ENCODE measurements at regions not wholly inside any gene's neighbourhood (a gene's known extent, or its start where the extent isn't known, plus 50 kb on each side); places are given as distances from the start of the nearest gene placed in this dataset.

- DNase-seq: no peak
These were observed 513.1 kb upstream of the CNKSR2 start for GRCh38 chrX:20861113-20861512.

DNA sequence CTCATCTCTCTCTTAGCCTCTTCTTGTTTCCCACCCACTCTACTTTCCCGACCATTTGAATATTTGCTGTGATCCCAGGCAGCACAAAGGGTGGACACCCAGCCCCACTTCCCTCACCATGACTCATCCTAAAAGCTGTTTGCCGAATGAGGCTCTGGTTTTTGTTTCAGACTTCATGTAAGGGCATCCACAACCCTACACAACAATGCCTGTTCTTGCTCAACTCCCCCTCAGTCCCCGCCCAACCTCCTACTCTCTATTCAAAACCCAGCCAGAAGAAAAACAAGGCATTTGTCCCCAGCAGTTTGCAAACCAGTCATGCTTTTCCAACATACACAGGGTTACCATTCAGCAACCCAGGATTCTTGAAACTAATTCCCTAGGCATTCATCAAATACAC lies 516.5 kb upstream of the CNKSR2 start:
- no peak for DNase-seq

- no peak for DNase-seq
These were observed 535.7 kb upstream of the CNKSR2 start for GRCh38 chrX:20838477-20838876.

- DNase-seq: no peak
These were observed 544.3 kb upstream of the CNKSR2 start for GRCh38 chrX:20829665-20830491.

GRCh38 chrX:20825984-20826383 lies 548.2 kb upstream of the CNKSR2 start:
- DNase-seq: no peak

DNA sequence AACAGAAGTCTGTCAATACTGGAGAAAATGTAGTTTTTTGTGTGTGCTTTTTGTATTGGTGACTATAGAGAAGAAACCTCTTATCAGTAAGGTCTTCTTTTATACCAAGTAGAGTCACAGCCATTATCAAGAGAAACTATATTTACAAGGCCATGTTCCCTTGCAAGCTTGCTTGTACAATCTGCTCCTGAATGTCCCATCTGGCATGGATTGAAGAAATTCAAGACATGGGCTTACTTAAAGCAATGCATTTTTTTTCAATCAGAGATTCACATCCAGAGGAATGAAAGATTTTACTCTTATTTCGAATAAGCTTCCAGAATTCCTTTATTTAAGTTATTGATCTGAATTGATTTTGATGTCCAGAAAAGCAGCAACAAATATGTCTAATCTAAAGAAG lies 537.3 kb upstream of the RPS6KA3 start:
- no peak for DNase-seq

DNA sequence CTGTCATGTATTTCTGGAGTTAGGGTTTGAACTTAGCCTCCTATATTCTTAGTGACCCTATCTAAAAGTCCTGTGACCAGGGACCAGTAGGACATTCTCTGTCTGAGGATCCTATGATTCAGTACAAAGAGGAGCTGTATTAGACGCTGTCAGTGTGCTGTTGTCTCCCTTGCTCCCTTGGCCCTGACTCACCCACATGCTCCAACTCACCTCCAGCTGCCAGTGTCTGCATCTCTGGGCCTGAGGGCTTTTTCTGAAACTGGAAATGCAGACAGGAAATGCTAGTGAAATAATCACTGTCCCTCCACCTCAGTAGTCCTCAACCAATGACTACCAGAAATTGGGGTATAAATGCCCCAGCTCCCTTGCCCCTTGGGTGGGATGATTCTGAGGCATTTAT lies 535.3 kb upstream of the RPS6KA3 start:
- no peak for DNase-seq

GRCh38 chrX:20796450-20796849 lies 529.7 kb upstream of the RPS6KA3 start:
- DNase-seq: no peak

DNA sequence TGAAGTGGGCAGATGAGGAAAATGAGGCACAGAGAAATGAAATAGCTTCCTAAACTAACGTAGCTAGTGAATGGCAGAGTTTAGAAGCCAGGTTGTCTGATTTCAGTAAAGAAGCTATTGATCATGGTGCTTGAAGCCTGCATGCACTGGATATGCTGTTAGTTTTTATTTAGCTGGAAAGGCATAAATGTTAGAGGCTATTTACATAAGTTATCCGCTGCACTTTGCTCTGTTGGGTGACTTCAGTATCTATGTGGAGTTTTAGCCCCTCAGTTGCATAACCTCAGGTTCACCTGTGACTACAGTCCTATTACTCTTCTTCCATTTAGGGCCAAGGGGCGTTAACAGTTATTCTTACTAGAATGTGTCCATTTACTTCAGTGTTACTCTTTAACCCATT lies 522.4 kb upstream of the RPS6KA3 start:
- DNase-seq: no peak

- no peak for DNase-seq
These were observed 500.6 kb upstream of the RPS6KA3 start for GRCh38 chrX:20767346-20767745.

DNA sequence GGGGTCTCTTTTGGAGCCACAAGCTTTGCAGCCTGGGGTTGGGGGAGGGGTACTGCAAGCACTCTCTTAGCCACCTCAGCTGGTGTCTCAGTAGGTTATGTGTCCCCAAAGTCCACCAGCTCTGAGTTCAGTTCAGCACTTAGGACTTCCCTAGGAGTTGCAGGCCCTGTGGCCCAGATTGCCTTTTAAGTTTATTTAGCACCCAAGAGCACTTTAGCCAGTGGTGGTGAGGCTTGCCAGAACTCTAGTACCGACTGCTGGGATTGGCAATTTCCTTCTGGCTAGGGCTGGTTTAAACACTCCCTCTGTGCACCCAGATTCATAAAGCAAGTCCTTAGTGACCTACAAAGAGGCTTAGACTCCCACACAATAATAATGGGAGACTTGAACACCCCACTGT lies 489.9 kb upstream of the RPS6KA3 start:
- no peak for DNase-seq

GRCh38 chrX:20753076-20753475 lies 486.4 kb upstream of the RPS6KA3 start:
- DNase-seq: no peak

DNA sequence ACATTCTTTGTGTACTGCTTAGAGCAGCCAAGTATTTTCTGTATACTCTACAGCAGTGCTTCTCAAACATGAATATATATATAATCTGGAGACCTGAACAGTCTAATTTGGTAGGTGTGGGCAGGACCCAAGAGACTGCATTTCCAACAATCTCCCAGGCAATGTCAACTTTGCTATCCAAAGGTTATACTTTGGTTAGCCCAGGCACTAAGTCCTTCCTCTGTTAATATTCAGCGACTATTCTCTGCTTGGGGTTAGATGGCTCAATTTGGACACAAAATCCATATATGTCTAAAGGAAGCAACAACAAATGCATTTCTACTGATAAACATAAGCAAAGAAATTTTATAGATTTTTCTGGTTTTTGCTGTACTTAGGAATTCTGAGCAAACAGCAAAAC lies 480.0 kb upstream of the RPS6KA3 start:
- DNase-seq: no peak

DNA sequence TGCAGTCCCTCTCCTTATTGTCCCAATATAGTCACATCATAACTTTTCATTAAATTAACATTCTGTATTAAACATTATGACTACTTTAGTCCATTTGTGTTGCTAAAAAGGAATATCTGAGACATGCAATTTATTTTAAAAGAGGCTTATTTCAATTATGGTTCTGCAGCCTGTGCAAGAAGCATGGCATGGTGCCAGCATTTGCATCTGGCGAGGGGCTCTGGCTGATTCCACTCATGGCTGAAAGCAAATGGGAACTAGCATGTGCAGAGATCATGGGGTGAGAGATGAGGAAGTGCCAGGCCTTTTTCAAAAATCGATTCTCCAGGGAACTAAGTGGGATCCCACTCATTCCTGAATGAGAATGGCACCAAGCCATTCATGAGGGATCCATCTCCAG lies 476.3 kb upstream of the RPS6KA3 start:
- DNase-seq: no peak

DNA sequence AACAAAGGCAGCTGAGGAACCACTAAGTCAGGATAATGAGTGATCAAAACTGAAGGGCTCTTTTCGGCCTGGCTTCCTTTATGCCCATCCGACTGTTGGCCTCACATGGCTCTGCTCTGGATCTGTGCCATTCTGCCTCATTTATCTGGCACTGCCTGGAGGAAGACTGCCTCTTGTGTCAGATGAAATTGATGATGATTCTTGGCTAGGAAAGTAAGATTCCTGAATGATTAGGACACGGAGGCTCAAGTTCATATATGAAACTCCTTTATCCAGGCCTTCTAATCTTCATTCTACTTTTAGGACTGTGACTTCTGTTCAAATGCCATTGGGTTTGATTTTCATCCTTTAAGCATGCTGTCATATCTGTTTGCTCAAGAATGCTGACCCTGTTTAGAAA lies 475.4 kb upstream of the RPS6KA3 start:
- no peak for DNase-seq

- no peak for DNase-seq
These were observed 473.7 kb upstream of the RPS6KA3 start for GRCh38 chrX:20740443-20740842.

DNA sequence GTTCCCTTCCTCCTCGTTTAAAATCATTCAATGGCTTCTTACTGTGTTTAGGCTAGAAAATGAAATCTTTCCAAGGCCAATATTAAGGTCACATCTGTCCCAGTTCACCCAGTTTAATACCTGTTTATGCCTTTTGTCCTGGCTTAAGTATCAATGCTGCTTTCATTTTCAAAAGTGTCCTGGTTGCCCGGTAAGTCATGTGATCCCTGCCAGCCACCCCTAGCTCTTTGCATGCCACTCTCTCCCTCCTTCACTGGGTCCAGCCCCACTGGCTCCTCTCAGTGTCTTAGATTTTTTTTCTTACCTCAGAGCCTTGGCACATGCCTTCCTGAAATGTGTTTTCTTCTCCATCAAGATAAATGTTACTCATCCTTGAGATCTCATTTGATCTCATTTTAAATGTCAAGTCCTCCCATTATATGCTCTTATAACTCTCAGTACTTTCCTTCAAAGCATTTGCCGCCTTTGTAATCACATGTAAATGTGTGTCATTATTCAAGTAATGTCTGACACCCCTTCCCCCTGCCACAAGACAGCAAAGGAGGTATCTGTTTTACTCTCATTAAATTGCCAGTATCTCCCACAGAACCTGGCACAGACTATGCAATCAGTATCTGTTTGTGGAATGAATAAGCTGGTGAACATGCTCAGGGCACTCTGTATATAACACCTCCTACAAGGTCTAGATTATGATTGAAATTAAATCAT lies 472.5 kb upstream of the RPS6KA3 start:
- no peak for DNase-seq

GRCh38 chrX:20729416-20729815 lies 462.7 kb upstream of the RPS6KA3 start:
- DNase-seq: no peak

DNA sequence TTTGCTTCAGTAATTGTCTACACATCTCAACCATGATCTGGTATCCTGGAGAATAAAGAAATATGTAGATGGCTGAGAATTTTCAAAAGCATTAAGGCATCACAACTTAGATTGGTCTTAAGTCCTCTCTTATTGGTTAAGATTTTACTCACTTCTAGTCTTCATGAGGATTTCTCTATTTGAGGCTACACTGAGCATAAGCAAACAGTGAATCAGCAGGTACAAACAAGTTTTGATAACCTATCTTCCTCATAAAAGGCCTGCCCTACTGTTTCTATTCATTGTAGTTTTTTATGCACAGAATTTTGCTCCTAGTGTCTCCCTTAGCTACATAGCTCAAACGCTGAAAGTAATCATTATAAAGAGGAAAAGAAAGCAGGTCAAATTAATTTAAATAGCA lies 460.7 kb upstream of the RPS6KA3 start:
- no peak for DNase-seq

DNA sequence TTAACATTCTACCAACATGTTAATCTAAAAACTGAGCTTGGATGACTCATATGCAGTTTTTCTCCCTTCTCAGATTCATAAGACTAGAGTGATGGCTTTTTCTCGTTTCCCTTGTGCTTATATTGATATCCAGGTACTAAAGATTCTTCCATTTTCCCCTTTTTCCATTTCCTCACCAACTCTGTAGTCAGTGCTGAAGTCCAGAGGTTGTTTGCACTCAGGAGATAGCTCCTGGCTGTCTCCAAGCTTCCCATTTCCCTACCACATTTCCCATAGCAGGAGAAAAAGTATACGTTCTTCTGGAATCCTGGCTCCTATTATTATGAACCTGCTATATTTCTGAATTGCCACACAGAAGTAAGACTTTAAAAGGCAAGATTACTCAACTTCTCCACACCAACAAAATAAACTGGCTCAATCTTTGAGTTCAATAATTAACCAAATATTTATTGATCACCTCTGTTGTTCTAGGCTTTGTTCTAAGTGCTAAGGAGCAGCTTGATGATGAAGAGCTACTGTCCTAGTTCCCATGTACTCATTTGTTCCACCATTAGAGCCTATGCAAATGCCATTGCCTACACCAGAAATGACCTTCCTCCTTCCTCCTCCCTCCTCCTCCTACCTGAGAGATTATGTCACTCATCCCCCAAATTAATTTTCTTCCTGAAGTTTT lies 454.4 kb upstream of the RPS6KA3 start:
- no peak for DNase-seq

DNA sequence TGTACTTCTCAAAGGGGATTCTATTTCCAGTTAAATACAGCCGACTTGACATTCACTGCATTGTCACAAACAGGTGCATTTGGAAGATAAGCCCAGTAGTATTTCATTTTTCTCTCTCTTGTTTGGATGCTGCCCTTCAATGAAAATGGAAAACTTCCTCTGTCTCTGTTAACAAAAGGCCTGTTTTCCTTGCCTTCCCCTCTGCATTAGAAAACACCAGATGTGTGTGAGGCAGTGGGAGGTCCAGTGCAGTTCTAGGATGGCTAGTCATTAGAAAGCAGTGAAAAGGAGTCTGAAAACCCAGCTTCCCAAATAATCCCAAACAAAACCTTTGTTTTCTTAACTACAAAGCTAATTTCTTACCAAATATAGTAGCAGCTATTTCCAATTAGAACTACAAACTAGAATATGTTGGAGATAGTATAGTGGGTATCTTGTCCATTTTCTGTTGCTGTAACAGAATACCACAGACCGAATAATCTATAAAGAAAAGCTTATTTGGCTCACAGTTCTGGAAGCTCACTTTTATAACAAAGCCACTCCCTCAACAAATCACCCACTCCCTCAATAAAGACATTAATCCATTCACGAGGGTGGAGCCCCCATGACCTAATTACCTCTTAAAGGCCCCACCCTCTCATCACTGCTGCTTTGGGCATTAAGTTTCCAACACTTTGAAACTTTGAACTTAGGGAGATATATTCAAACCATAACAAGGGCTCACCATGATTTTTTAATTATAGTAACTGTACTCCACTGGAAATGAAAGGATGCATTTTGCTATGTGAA lies 452.1 kb upstream of the RPS6KA3 start:
- DNase-seq: no peak

GRCh38 chrX:20715176-20715575 lies 448.5 kb upstream of the RPS6KA3 start:
- DNase-seq: no peak

GRCh38 chrX:20712811-20713210 lies 446.1 kb upstream of the RPS6KA3 start:
- no peak for DNase-seq

Data from activated T-cell treated with anti-CD3 and anti-CD28 coated beads, Interleukin-2, amount 50 U/mL, for 48 hours (primary cell).